Embryonic facial prominence (tissue), 1 donor: ENCODE measurements at regions not wholly inside any gene's neighbourhood (a gene's known extent, or its start where the extent isn't known, plus 50 kb on each side); places are given as distances from the start of the nearest gene placed in this dataset.
"Not testable (repeated sequence)": the region's sequence is repeated elsewhere in the genome, so short reads cannot be mapped to it uniquely, and the experiment has no call there.

Experiments
- DNase-seq: peaks from one replicate; pipeline ENCODE4 v3.0.0-alpha.2; 2016; ENCODE audit errors: extremely low spot score

GRCh38 chr6:163883984-163884383 lies 469.5 kb downstream of the QKI start:
- no peak for DNase-seq

GRCh38 chr6:163878698-163879097 lies 464.2 kb downstream of the QKI start:
- DNase-seq, result no peak

GRCh38 chr6:163877877-163878639 lies 463.5 kb downstream of the QKI start:
- DNase-seq, result no peak

DNA sequence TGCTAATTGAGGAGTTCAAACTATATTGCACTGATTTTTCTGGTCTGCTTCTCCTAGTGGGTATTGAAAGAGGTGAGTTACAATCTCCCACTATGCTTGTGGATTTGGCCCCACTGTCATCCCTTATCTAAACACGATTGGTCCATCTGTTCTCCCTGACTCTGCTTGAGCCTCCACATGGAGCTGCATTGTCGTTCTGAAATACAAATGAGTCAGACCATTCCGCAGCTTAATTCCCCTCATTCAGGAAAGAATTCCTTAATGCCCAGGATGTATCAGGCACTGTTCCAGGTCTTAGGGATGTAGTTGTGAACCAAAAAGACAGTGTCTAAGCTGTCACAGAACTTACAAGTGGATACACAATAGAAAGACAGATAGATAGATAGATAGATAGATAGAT lies 461.9 kb downstream of the QKI start:
- DNase-seq, result no peak

- DNase-seq, result no peak
These were observed 460.3 kb downstream of the QKI start for GRCh38 chr6:163874784-163875183.

DNA sequence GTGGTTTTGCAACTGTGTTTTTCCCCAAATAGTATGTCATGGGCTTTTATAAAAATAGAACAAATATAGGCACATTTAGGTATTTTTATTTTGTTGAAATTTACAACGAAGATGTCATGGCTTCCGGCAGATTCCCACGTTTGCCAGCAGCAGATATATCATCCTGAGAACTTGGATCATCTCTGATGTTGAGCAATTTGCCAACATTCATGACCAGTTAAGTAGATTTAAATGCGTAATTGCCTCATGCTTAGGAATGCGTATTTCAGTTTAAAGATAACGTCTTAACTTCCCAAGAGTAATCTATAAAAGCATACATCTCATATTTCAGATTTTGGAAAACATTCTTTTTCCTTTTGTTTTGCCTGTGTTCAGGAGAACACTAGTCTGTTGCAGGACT lies 457.8 kb downstream of the QKI start:
- DNase-seq, result no peak

DNA sequence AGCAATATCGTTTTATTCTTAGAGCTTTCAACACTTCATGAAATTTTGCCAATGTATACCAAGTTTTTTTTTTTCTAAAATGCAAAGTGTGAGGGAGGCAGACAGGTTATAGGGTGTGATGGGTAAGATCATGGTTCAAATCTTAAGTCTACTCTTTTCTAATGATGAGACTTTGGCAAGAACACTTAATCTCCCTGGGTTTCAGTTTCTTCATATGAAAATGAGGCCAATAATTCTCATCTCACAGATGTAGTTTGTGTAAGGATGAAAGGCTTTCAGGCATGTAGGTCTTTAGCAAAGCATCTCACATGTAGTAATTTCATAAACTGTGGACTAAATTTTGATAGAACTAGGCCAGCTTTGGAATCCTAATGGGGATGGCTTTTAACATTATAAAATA lies 457.1 kb downstream of the QKI start:
- no peak for DNase-seq

- no peak for DNase-seq
These were observed 453.2 kb downstream of the QKI start for GRCh38 chr6:163867518-163868292.

DNA sequence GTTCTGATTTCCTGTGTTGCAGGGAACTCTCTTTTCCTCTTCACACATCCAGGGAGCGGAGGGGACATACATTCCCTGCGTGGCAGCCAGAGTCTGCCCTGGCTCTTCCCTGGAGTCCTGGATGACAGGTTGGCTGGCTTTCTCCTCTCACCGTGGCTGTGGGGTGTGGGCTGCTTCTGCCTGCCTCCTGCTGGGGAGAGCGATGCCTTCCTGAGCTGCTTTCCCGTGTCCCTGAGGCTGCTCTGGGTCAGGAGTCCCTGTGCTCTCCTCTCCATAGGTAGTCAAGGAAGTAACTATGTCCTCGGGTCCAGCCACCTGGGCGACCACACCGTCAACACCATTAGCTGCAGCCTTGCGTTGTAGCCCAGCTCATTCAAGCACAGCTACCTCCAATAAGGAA lies 451.7 kb downstream of the QKI start:
- DNase-seq, result no peak

DNA sequence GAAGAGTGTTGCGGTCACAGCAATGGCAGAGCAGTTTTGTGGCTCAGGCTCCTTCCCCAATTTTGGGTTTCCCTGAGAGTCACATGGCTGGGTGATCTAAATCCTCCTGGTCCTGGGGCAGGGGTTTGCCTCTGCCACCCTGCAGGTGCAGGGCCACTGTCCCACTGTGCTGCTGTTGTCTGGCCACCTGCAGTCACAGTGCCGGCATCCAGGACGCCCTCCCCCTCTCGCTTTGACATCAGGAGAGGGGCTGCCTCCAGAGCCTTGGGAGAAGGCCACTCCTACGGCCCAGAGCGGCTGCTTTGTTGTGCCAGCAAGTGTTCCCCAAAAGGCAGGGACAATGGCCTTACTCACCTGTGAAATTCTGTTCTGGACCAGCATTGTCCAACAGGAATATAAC lies 449.0 kb downstream of the QKI start:
- no peak for DNase-seq

GRCh38 chr6:163862701-163863100 lies 448.2 kb downstream of the QKI start:
- no peak for DNase-seq

GRCh38 chr6:163861627-163862026 lies 447.1 kb downstream of the QKI start:
- DNase-seq, result no peak

DNA sequence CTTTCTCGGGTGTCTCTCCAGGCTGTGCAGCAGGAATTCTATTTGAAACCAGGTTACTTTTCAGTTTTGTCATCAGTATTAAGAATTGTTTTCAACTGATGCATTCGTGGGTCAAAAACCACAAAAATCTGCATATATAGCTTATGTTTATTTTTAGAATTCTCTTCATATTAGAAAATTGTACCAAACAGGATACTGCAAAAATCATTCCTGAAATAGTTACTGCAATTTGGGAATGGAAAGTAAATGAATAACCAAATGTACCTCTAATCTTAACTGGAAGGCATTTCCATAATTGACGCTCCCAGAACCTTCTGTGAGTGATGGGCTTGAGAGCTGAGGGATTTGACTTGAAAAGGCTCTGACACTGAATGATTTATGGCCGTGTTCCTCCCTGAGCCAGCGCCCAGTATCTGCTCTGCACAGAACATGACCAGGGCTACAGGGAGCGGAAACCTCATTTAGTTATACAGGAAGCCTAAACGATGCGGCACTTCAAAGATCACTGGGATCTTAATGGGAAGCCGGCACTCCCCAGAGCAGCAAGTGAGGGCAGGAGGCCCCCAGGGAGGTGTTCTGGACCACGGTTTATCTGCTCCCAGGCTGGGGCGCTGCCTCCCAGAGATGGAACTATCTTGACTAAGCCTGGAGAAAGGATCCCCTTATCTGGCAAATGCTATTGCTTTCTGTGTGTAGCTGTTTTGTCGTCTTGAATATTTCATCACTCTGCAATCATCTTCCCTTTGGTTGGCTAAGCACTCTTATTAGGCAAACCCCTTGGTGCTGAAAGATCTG lies 446.0 kb downstream of the QKI start:
- DNase-seq, result no peak

DNA sequence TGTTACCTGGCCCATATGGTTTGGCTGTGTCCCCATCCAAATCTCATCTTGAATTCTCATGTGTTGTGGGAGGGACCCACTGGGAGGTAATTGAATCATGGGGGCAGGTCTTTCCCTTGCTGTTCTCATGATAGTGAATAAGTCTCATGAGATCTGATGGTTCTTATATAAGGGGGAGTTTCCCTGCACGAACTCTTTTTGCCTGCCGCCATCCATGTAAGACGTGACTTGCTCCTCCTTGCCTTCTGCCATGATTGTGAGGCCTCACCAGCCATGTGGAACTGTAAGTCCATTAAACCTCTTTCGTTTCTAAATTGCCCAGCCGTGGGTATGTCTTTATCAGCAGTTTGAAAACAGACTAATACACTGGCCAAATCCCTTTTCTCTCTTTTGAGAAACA lies 444.4 kb downstream of the QKI start:
- DNase-seq, result not testable (repeated sequence)

DNA sequence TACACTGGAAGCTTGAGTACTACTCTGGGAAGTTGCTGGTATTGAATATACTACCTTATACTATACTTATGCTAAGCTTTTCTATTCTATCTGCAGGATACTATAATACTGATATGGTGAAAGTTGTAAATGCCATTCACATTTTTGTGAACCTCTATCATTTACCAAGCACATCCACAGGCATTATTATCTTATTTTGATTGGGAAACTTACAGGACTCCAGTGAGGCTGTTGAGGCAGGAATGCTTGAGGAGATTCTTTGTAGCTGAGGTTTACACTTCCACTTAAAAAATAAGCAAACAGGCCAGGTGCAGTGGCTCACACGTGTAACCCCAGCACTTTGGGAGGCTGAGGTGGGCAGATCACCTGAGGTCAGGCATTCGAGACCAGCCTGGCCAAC lies 442.9 kb downstream of the QKI start:
- no peak for DNase-seq

DNA sequence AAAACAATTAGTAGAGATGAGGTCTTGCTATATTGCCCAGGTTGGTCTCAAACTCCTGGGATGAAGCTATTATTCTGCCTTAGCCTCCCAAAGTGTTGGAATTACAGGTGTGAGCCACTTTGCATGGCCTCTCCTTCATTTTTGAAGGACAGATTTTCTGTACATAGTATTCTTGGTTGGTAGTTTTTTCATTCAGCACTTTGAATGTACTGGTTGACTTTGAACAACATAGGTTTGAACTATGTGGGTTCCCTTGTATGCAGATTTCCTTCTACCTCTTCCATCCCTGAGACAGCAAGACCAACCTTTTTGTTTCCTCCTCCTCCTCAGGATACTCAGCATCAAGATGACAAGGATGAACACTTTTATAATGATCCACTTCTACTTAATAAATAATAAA lies 436.4 kb downstream of the QKI start:
- no peak for DNase-seq

DNA sequence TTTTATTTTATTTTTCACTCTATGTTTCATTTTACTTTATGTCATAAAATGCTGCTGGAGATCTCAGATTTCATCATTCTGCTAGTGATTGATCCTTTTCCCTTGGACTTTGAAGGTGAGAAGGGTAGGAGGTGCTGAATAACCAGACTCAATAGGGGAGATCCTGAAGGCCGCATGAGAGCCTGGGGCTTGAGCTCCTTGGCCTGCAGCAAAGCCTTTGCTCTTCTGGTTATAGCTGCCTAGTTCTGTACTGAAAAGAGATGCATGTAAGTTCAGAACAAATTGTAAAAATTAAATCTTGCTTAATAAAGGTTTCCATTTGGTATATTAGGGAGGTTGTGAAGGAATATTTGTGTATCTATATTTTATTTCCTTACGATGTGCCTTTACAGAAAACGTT lies 430.2 kb downstream of the QKI start:
- DNase-seq, result no peak

- no peak for DNase-seq
These were observed 429.8 kb downstream of the QKI start for GRCh38 chr6:163844357-163844756.

DNA sequence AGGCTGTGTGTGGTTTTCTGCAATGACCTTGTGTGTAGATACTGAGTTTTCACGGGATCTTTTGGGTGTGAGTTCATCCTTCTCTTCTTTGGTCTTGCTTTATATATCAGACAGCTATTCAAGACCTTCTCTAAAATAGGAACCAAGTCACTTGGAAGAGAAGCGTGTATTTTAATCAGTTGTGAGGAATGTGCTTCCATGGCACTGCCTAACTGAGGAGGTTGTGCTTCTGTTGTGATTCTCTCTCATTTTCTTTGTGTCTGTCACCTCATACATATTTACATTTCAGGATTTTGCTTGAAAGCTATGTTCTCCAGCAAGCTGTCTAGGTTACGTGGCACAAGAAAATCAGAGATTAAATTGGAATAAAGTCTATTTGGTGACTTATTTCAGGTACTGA lies 428.7 kb downstream of the QKI start:
- no peak for DNase-seq

GRCh38 chr6:163842467-163842866 lies 427.9 kb downstream of the QKI start:
- DNase-seq, result no peak

DNA sequence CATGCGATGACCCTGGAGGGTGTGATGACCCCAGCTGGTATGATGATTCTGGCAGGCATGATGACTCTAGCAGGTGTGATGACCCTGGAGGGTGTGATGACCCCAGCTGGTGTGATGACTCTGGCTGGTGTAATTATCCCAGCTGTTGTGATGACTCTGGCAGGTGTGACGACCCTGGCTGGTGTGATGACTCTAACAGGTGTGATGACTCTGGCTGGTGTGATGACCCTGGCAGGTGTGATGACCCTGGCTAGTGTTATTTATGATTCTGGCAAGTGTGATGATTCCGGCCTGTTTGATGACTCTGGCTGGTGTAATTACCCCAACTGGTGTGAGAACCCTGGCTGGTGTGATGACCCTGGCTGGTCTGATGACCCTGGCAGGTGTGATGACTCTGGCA lies 427.2 kb downstream of the QKI start:
- no peak for DNase-seq

DNA sequence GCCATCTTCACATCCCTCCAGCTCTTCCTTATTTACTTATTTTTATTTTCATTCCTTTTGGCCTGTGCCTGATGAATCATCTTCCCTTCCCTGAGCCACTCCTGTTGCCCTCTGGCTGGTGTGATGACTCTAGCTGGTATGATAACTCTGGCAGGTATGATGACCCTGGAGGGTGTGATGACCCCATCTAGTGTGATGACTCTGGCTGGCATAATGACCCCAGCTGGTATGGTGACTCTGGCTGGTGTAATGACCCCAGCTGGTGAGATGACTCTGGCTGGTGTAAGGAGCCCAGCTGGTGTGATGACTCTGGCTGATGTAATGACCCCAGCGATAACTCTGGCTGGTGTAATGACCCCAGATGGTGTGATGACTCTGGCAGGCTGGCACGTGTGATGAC lies 426.8 kb downstream of the QKI start:
- DNase-seq, result no peak

DNA sequence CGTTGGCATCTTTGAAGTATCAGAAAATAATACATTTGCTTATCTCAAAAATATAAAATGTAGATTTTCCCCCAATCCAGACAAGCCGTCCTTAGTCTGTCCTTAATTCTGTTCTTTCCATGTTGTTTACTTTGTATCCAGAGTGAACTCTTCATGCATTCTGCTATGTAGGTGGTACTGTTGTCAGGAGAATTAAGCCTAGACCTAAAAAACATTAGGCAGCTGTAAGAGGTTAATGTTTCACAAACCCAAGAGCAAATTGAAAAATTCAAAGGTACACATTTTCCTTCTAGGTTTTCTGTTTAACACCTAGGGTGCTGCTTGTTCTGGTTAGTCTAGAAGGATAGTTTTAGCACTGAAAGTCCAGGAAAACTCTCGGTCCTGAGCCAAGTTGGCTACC lies 426.4 kb downstream of the QKI start:
- no peak for DNase-seq
